Fibroblast of pulmonary artery (primary cell): ENCODE measurements at regions not wholly inside any gene's neighbourhood (a gene's known extent, or its start where the extent isn't known, plus 50 kb on each side); places are given as distances from the start of the nearest gene placed in this dataset.

Experiments
- DNase-seq: peaks from one replicate; pipeline ENCODE4 v3.0.0-alpha.2; 2010; ENCODE audit warnings: low read depth
- H3K4me3 ChIP-seq: replicated peaks from 2 replicates; pipeline ENCODE4 v1.5.1; 2011; ENCODE audit warnings: low read depth, mild to moderate bottlenecking, control low read depth, low read length, moderate library complexity
- TF ChIP-seq, protein P1 (sequence below): IDR thresholded peaks from 2 replicates; pipeline ENCODE4 v1.5.1; 2011; ENCODE audit warnings: mild to moderate bottlenecking, control low read depth, low read length, inconsistent platforms; ENCODE audit errors: missing control alignments

DNA sequence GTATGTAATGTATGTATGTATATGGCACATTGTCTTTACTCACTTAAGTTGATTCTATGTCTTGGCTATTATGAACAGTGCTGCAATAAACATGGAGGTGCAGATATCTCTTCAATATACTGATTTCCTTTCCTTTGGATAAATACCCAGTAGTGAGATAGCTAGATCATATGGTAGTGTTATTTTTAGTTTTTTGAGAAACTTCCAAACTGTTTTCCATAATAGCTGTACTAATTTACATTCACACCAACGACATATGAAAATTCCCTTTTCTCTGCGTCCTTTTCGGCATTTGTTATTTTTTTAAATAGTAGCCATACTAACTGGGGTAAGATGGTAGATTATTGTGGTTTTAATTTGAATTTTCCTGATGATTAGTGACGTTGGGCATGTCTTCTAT, 445.6 kb downstream of the NFIB start:
- TF ChIP-seq, protein P1, sequence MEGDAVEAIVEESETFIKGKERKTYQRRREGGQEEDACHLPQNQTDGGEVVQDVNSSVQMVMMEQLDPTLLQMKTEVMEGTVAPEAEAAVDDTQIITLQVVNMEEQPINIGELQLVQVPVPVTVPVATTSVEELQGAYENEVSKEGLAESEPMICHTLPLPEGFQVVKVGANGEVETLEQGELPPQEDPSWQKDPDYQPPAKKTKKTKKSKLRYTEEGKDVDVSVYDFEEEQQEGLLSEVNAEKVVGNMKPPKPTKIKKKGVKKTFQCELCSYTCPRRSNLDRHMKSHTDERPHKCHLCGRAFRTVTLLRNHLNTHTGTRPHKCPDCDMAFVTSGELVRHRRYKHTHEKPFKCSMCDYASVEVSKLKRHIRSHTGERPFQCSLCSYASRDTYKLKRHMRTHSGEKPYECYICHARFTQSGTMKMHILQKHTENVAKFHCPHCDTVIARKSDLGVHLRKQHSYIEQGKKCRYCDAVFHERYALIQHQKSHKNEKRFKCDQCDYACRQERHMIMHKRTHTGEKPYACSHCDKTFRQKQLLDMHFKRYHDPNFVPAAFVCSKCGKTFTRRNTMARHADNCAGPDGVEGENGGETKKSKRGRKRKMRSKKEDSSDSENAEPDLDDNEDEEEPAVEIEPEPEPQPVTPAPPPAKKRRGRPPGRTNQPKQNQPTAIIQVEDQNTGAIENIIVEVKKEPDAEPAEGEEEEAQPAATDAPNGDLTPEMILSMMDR: no peak
- no peak for DNase-seq
- H3K4me3 ChIP-seq: no peak overlapping the region

GRCh38 chr9:13865869-13866268, 448.1 kb downstream of the NFIB start:
- DNase-seq: peak; percentile 31
- TF ChIP-seq, protein P1: no peak
- no peak overlapping the region for H3K4me3 ChIP-seq

- H3K4me3 ChIP-seq: no peak overlapping the region
- DNase-seq: peak; percentile 80
- TF ChIP-seq, protein P1: no peak
Measured at GRCh38 chr9:13863112-13863511, 450.8 kb downstream of the NFIB start.

GRCh38 chr9:13862654-13863053, 451.3 kb downstream of the NFIB start:
- H3K4me3 ChIP-seq: no peak overlapping the region
- TF ChIP-seq, protein P1: no peak
- DNase-seq: no peak

- peak; percentile 20 for DNase-seq
- TF ChIP-seq, protein P1: no peak
- H3K4me3 ChIP-seq: no peak overlapping the region
Measured at GRCh38 chr9:13860946-13861640, 452.8 kb downstream of the NFIB start.

GRCh38 chr9:13860019-13860418, 453.9 kb downstream of the NFIB start:
- no peak overlapping the region for H3K4me3 ChIP-seq
- peak; percentile 95 for DNase-seq
- TF ChIP-seq, protein P1: no peak

DNA sequence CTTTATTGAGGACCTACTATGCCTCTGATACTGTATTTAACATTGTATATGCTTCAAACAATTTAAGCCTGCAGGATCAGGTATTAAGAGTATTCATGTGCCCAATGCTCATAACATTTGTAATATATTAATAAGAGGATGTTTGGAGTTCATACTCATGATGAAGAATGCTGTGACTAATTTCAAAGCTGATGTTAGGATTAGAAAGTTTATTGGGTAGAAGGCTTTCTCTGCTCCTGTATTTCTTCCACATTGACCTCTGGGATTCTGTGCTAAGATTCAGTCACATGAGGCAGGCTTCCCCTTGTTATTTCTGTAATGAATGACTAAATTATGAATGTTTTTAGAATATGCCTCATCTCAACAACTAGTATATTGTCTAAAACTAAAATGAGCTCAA, 456.4 kb downstream of the NFIB start:
- no peak overlapping the region for H3K4me3 ChIP-seq
- DNase-seq: peak; percentile 13
- TF ChIP-seq, protein P1: no peak
